HEK293 (cell line): ENCODE measurements at regions not wholly inside any gene's neighbourhood (a gene's known extent, or its start where the extent isn't known, plus 50 kb on each side); places are given as distances from the start of the nearest gene placed in this dataset.

ENCODE experiments used
- EGR2 ChIP-seq: fragments of 450-650 bp; formaldehyde crosslinking; IDR thresholded peaks from 2 replicates; pipeline ENCODE4 v1.5.1; 2016; ENCODE audit warnings: low read depth, missing biosample characterization, missing genetic modification characterization
- KLF1 ChIP-seq: fragments of 450-650 bp; formaldehyde crosslinking; IDR thresholded peaks from 2 replicates; pipeline ENCODE4 v1.5.1; 2016; ENCODE audit warnings: missing biosample characterization, missing genetic modification characterization
- PRDM1 ChIP-seq: fragments of 450-650 bp; formaldehyde crosslinking; IDR thresholded peaks from 2 replicates; pipeline ENCODE4; 2016; ENCODE audit warnings: missing biosample characterization, missing genetic modification characterization
- SETDB1 ChIP-seq: IDR thresholded peaks from one replicate; pipeline ENCODE4 v1.6.1; 2017; ENCODE audit warnings: mild to moderate bottlenecking, low read length, moderate library complexity, mixed read lengths; ENCODE audit not compliant: insufficient read length
- ZBTB17 ChIP-seq: fragments of 450-650 bp; formaldehyde crosslinking; IDR thresholded peaks from 2 replicates; pipeline ENCODE4 v1.5.1; 2016; ENCODE audit warnings: missing biosample characterization, missing genetic modification characterization
- ZNF138 ChIP-seq: fragments of 450-650 bp; formaldehyde crosslinking; IDR thresholded peaks from 2 replicates; pipeline ENCODE4 v1.5.1; 2016; ENCODE audit warnings: missing biosample characterization, missing genetic modification characterization, borderline replicate concordance
- ZNF2 ChIP-seq: fragments of 450-650 bp; formaldehyde crosslinking; IDR thresholded peaks from 2 replicates; pipeline ENCODE4 v1.5.1; 2016; ENCODE audit warnings: missing biosample characterization, missing genetic modification characterization
- ZNF23 ChIP-seq: fragments of 450-650 bp; formaldehyde crosslinking; IDR thresholded peaks from 2 replicates; pipeline ENCODE4 v1.5.1; 2016; ENCODE audit warnings: missing biosample characterization, missing genetic modification characterization, borderline replicate concordance
- ZNF239 ChIP-seq: fragments of 450-650 bp; formaldehyde crosslinking; IDR thresholded peaks from 2 replicates; pipeline ENCODE4 v1.5.1; 2016; ENCODE audit warnings: missing biosample characterization, missing genetic modification characterization
- ZNF324 ChIP-seq: fragments of 450-650 bp; formaldehyde crosslinking; IDR thresholded peaks from 2 replicates; pipeline ENCODE4 v1.5.1; 2016; ENCODE audit warnings: missing biosample characterization, missing genetic modification characterization
- ZNF335 ChIP-seq: fragments of 450-650 bp; formaldehyde crosslinking; conservative IDR thresholded peaks from 2 replicates; pipeline ENCODE4 v1.5.1; 2016; ENCODE audit warnings: missing biosample characterization, missing genetic modification characterization
- ZNF350 ChIP-seq: fragments of 450-650 bp; formaldehyde crosslinking; IDR thresholded peaks from 2 replicates; pipeline ENCODE4 v1.5.0; 2017; ENCODE audit warnings: missing biosample characterization, mild to moderate bottlenecking, missing genetic modification characterization
- ZNF394 ChIP-seq: fragments of 450-650 bp; formaldehyde crosslinking; IDR thresholded peaks from 2 replicates; pipeline ENCODE4 v1.5.1; 2016; ENCODE audit warnings: missing biosample characterization, missing genetic modification characterization, mild to moderate bottlenecking, moderate library complexity, borderline replicate concordance
- ZNF423 ChIP-seq: fragments of 450-650 bp; formaldehyde crosslinking; IDR thresholded peaks from 2 replicates; pipeline ENCODE4 v1.5.1; 2016; ENCODE audit warnings: missing biosample characterization, missing genetic modification characterization
- ZNF529 ChIP-seq: fragments of 450-650 bp; formaldehyde crosslinking; IDR thresholded peaks from 2 replicates; pipeline ENCODE4 v1.5.1; 2017; ENCODE audit warnings: missing genetic modification characterization, missing biosample characterization; ENCODE audit not compliant: insufficient replicate concordance
- ZNF549 ChIP-seq: fragments of 450-650 bp; IDR thresholded peaks from 2 replicates; pipeline ENCODE4 v1.5.1; 2018; ENCODE audit warnings: missing biosample characterization, missing genetic modification characterization, mild to moderate bottlenecking, inconsistent platforms, moderate library complexity
- ZNF561 ChIP-seq: fragments of 450-650 bp; IDR thresholded peaks from 2 replicates; pipeline ENCODE4 v1.5.1; 2018; ENCODE audit warnings: missing biosample characterization, missing genetic modification characterization, borderline replicate concordance
- ZNF571 ChIP-seq: fragments of 450-650 bp; formaldehyde crosslinking; IDR thresholded peaks from 2 replicates; pipeline ENCODE4 v1.5.0; 2017; ENCODE audit warnings: missing biosample characterization, missing genetic modification characterization
- ZNF768 ChIP-seq: fragments of 450-650 bp; formaldehyde crosslinking; IDR thresholded peaks from 2 replicates; pipeline ENCODE4 v1.5.1; 2018; ENCODE audit warnings: missing biosample characterization, mild to moderate bottlenecking, missing genetic modification characterization
- ZNF785 ChIP-seq: fragments of 450-650 bp; formaldehyde crosslinking; IDR thresholded peaks from 2 replicates; pipeline ENCODE4 v1.5.1; 2016; ENCODE audit warnings: missing biosample characterization, missing genetic modification characterization
- TF ChIP-seq, protein P1 (sequence below): fragments of 450-650 bp; formaldehyde crosslinking; IDR thresholded peaks from 2 replicates; pipeline ENCODE4 v1.5.1; 2016; ENCODE audit warnings: missing biosample characterization, missing genetic modification characterization
- TF ChIP-seq, protein P2 (sequence below): fragments of 450-650 bp; formaldehyde crosslinking; IDR thresholded peaks from 2 replicates; pipeline ENCODE4 v1.5.1; 2017; ENCODE audit warnings: missing biosample characterization, missing genetic modification characterization
- TF ChIP-seq, protein P3 (sequence below): fragments of 450-650 bp; formaldehyde crosslinking; IDR thresholded peaks from 2 replicates; pipeline ENCODE4 v1.5.1; 2016; ENCODE audit warnings: missing biosample characterization, missing genetic modification characterization
- TF ChIP-seq, protein P4 (sequence below): fragments of 450-650 bp; formaldehyde crosslinking; IDR thresholded peaks from 2 replicates; pipeline ENCODE4 v1.5.1; 2017; ENCODE audit warnings: missing biosample characterization, missing genetic modification characterization
- TF ChIP-seq, protein P5 (sequence below): fragments of 450-650 bp; formaldehyde crosslinking; IDR thresholded peaks from 2 replicates; pipeline ENCODE4 v1.5.1; 2016; ENCODE audit warnings: missing biosample characterization, missing genetic modification characterization
- TF ChIP-seq, protein P6 (sequence below): fragments of 450-650 bp; formaldehyde crosslinking; IDR thresholded peaks from 2 replicates; pipeline ENCODE4 v1.5.1; 2016; ENCODE audit warnings: missing biosample characterization, missing genetic modification characterization

DNA sequence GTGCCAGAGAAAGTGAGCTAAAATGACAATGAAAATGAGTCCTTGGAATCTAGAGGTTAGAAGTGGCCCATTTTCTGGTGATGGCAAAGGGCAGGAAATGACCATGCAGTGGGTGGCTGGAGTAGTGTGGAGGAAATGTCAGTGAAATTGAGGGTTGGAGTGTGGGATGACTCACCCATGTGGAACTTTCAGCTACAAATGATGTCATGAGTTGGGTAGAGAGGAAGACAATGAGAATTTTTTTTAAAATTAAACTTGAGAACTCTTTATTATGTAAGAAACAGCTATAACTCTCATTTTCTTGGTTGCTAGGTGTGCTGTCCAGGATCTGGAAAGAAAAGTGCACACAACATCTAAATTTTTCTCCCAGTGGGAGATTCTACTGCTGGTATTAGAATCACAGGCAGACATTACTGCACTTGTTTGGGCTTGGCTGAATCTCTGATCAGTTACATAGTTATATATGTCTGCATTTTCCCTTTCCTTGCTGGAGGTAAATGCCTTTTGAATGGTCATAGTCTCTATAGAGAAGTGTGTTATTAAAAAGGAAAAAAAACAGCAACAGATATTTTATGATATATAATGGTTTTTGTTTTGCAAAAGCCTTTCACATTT is 56.8 kb upstream of the GNG12 start (continued):
- TF ChIP-seq ZNF335: no peak; the same call in 1 of the 2 replicates
- no peak for TF ChIP-seq ZNF23 (tag by site-specific recombination)
- no peak for TF ChIP-seq ZNF138 (tag by site-specific recombination)
- TF ChIP-seq ZNF423 (tag by site-specific recombination): no peak
- TF ChIP-seq, protein P1, sequence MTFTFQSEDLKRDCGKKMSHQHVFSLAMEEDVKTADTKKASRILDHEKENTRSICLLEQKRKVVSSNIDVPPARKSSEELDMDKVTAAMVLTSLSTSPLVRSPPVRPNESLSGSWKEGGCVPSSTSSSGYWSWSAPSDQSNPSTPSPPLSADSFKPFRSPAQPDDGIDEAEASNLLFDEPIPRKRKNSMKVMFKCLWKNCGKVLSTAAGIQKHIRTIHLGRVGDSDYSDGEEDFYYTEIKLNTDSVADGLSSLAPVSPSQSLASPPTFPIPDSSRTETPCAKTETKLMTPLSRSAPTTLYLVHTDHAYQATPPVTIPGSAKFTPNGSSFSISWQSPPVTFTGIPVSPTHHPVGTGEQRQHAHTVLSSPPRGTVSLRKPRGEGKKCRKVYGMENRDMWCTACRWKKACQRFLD: no peak
- TF ChIP-seq ZNF785 (tag by site-specific recombination): no peak
- TF ChIP-seq, protein P2, sequence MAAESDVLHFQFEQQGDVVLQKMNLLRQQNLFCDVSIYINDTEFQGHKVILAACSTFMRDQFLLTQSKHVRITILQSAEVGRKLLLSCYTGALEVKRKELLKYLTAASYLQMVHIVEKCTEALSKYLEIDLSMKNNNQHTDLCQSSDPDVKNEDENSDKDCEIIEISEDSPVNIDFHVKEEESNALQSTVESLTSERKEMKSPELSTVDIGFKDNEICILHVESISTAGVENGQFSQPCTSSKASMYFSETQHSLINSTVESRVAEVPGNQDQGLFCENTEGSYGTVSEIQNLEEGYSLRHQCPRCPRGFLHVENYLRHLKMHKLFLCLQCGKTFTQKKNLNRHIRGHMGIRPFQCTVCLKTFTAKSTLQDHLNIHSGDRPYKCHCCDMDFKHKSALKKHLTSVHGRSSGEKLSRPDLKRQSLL (tag by site-specific recombination): no peak
- no peak for TF ChIP-seq ZNF561 (tag by site-specific recombination)
- TF ChIP-seq SETDB1: no peak
- no peak for TF ChIP-seq ZNF394 (tag by site-specific recombination)
- TF ChIP-seq ZNF2 (tag by site-specific recombination): no peak
- TF ChIP-seq ZBTB17 (tag by site-specific recombination): no peak
- TF ChIP-seq ZNF350: no peak
- TF ChIP-seq KLF1 (tag by site-specific recombination): no peak
- peak; percentile 69 for TF ChIP-seq EGR2 (tag by site-specific recombination)
- TF ChIP-seq ZNF768 (tag by site-specific recombination): no peak
- peak; percentile 44 for TF ChIP-seq PRDM1 (tag by site-specific recombination)
- TF ChIP-seq ZNF571 (tag by site-specific recombination): no peak
- TF ChIP-seq, protein P3, sequence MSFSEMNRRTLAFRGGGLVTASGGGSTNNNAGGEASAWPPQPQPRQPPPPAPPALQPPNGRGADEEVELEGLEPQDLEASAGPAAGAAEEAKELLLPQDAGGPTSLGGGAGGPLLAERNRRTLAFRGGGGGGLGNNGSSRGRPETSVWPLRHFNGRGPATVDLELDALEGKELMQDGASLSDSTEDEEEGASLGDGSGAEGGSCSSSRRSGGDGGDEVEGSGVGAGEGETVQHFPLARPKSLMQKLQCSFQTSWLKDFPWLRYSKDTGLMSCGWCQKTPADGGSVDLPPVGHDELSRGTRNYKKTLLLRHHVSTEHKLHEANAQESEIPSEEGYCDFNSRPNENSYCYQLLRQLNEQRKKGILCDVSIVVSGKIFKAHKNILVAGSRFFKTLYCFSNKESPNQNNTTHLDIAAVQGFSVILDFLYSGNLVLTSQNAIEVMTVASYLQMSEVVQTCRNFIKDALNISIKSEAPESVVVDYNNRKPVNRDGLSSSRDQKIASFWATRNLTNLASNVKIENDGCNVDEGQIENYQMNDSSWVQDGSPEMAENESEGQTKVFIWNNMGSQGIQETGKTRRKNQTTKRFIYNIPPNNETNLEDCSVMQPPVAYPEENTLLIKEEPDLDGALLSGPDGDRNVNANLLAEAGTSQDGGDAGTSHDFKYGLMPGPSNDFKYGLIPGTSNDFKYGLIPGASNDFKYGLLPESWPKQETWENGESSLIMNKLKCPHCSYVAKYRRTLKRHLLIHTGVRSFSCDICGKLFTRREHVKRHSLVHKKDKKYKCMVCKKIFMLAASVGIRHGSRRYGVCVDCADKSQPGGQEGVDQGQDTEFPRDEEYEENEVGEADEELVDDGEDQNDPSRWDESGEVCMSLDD (tag by site-specific recombination): no peak
- TF ChIP-seq ZNF549 (tag by site-specific recombination): no peak
- TF ChIP-seq ZNF239 (tag by site-specific recombination): no peak
- TF ChIP-seq, protein P4, sequence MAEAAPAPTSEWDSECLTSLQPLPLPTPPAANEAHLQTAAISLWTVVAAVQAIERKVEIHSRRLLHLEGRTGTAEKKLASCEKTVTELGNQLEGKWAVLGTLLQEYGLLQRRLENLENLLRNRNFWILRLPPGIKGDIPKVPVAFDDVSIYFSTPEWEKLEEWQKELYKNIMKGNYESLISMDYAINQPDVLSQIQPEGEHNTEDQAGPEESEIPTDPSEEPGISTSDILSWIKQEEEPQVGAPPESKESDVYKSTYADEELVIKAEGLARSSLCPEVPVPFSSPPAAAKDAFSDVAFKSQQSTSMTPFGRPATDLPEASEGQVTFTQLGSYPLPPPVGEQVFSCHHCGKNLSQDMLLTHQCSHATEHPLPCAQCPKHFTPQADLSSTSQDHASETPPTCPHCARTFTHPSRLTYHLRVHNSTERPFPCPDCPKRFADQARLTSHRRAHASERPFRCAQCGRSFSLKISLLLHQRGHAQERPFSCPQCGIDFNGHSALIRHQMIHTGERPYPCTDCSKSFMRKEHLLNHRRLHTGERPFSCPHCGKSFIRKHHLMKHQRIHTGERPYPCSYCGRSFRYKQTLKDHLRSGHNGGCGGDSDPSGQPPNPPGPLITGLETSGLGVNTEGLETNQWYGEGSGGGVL (tag by site-specific recombination): peak; percentile 41
- TF ChIP-seq, protein P5, sequence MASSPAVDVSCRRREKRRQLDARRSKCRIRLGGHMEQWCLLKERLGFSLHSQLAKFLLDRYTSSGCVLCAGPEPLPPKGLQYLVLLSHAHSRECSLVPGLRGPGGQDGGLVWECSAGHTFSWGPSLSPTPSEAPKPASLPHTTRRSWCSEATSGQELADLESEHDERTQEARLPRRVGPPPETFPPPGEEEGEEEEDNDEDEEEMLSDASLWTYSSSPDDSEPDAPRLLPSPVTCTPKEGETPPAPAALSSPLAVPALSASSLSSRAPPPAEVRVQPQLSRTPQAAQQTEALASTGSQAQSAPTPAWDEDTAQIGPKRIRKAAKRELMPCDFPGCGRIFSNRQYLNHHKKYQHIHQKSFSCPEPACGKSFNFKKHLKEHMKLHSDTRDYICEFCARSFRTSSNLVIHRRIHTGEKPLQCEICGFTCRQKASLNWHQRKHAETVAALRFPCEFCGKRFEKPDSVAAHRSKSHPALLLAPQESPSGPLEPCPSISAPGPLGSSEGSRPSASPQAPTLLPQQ (tag by site-specific recombination): no peak
- TF ChIP-seq ZNF324: peak; percentile 26; the same call in 1 of the 2 replicates
- TF ChIP-seq ZNF529 (tag by site-specific recombination): no peak
- TF ChIP-seq, protein P6, sequence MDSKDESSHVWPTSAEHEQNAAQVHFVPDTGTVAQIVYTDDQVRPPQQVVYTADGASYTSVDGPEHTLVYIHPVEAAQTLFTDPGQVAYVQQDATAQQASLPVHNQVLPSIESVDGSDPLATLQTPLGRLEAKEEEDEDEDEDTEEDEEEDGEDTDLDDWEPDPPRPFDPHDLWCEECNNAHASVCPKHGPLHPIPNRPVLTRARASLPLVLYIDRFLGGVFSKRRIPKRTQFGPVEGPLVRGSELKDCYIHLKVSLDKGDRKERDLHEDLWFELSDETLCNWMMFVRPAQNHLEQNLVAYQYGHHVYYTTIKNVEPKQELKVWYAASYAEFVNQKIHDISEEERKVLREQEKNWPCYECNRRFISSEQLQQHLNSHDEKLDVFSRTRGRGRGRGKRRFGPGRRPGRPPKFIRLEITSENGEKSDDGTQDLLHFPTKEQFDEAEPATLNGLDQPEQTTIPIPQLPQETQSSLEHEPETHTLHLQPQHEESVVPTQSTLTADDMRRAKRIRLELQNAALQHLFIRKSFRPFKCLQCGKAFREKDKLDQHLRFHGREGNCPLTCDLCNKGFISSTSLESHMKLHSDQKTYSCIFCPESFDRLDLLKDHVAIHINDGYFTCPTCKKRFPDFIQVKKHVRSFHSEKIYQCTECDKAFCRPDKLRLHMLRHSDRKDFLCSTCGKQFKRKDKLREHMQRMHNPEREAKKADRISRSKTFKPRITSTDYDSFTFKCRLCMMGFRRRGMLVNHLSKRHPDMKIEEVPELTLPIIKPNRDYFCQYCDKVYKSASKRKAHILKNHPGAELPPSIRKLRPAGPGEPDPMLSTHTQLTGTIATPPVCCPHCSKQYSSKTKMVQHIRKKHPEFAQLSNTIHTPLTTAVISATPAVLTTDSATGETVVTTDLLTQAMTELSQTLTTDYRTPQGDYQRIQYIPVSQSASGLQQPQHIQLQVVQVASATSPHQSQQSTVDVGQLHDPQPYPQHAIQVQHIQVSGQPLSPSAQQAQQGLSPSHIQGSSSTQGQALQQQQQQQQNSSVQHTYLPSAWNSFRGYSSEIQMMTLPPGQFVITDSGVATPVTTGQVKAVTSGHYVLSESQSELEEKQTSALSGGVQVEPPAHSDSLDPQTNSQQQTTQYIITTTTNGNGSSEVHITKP (tag by site-specific recombination): peak; percentile 35; the same call in 1 of the 2 replicates
